ENCODE measurements at regions not wholly inside any gene's neighbourhood (a gene's known extent, or its start where the extent isn't known, plus 50 kb on each side); places are given as distances from the start of the nearest gene placed in this dataset.

GRCh38 chr21:39110431-39110830 is 72.8 kb downstream of the PSMG1 start:
- Histone ChIP-seq H3K27me3 (ENCODE audit: insufficient read depth) (no peaks in the 10 kb centered on the region), H3F3A (replicated peaks; ENCODE audit: low read depth) (no peaks in the 10 kb centered on the region), H2AFZ (no peak overlapping the region), H3K9me2 (ENCODE audit: insufficient read depth) (peaks cover 11% of the 10 kb centered on the region; the same call in 1 of the 2 replicates), H3K79me2 (replicated peaks; ENCODE audit: insufficient read depth) (no peaks in the 10 kb centered on the region), H4K20me1 (replicated peaks; ENCODE audit: insufficient read depth) (no peaks in the 10 kb centered on the region), H3K4me1 (ENCODE audit: insufficient read depth) (no peaks in the 10 kb centered on the region), H3K27ac (ENCODE audit: low read depth) (no peak overlapping the region), H3K4me2 (no peak overlapping the region), H3K36me3 (ENCODE audit: insufficient read depth) (no peaks in the 10 kb centered on the region), H3K4me3 (no peak overlapping the region)
- Mint-ChIP-seq H3K27me3 (ENCODE audit: insufficient read depth, low read depth, poor library complexity) (peaks cover 8% of the 10 kb centered on the region), H3K27ac (no peak overlapping the region), H3K36me3 (ENCODE audit: low read depth) (no peaks in the 10 kb centered on the region), H3K4me3 (no peak overlapping the region), H3K4me1 (no peaks in the 10 kb centered on the region; the same call in 2 of the 3 replicates), H3K9me3 (no peaks in the 10 kb centered on the region)
- TF ChIP-seq EZH2phosphoT487 (IDR thresholded peaks at IDR 0.05; ENCODE audit: unreplicated experiment) (no peak), ZNF114 (CRISPR knock-in tag; IDR thresholded peaks at IDR 0.05) (no peak), JUNB (IDR thresholded peaks at IDR 0.05; ENCODE audit: unreplicated experiment) (no peak), REST (IDR thresholded peaks at IDR 0.05; ENCODE audit: unreplicated experiment) (no peak), CTCF (conservative IDR thresholded peaks at IDR 0.05; ENCODE audit: low read depth in 2 of 2) (no peak), ZNF331 (CRISPR knock-in tag; IDR thresholded peaks at IDR 0.05; ENCODE audit: low read depth) (no peak), ETS1 (IDR thresholded peaks at IDR 0.05) (no peak), EZH2 (IDR thresholded peaks at IDR 0.05; ENCODE audit: low read depth, unreplicated experiment) (no peak), STAT1 (IDR thresholded peaks at IDR 0.05; ENCODE audit: unreplicated experiment) (no peak), NANOG (IDR thresholded peaks at IDR 0.05; ENCODE audit: borderline replicate concordance) (no peak), POLR2AphosphoS5 (IDR thresholded peaks at IDR 0.05; ENCODE audit: low read depth) (no peak), CREB1 (CRISPR knock-in tag; IDR thresholded peaks at IDR 0.05; ENCODE audit: low read depth) (no peak)
- TF ChIP-seq, protein P1, sequence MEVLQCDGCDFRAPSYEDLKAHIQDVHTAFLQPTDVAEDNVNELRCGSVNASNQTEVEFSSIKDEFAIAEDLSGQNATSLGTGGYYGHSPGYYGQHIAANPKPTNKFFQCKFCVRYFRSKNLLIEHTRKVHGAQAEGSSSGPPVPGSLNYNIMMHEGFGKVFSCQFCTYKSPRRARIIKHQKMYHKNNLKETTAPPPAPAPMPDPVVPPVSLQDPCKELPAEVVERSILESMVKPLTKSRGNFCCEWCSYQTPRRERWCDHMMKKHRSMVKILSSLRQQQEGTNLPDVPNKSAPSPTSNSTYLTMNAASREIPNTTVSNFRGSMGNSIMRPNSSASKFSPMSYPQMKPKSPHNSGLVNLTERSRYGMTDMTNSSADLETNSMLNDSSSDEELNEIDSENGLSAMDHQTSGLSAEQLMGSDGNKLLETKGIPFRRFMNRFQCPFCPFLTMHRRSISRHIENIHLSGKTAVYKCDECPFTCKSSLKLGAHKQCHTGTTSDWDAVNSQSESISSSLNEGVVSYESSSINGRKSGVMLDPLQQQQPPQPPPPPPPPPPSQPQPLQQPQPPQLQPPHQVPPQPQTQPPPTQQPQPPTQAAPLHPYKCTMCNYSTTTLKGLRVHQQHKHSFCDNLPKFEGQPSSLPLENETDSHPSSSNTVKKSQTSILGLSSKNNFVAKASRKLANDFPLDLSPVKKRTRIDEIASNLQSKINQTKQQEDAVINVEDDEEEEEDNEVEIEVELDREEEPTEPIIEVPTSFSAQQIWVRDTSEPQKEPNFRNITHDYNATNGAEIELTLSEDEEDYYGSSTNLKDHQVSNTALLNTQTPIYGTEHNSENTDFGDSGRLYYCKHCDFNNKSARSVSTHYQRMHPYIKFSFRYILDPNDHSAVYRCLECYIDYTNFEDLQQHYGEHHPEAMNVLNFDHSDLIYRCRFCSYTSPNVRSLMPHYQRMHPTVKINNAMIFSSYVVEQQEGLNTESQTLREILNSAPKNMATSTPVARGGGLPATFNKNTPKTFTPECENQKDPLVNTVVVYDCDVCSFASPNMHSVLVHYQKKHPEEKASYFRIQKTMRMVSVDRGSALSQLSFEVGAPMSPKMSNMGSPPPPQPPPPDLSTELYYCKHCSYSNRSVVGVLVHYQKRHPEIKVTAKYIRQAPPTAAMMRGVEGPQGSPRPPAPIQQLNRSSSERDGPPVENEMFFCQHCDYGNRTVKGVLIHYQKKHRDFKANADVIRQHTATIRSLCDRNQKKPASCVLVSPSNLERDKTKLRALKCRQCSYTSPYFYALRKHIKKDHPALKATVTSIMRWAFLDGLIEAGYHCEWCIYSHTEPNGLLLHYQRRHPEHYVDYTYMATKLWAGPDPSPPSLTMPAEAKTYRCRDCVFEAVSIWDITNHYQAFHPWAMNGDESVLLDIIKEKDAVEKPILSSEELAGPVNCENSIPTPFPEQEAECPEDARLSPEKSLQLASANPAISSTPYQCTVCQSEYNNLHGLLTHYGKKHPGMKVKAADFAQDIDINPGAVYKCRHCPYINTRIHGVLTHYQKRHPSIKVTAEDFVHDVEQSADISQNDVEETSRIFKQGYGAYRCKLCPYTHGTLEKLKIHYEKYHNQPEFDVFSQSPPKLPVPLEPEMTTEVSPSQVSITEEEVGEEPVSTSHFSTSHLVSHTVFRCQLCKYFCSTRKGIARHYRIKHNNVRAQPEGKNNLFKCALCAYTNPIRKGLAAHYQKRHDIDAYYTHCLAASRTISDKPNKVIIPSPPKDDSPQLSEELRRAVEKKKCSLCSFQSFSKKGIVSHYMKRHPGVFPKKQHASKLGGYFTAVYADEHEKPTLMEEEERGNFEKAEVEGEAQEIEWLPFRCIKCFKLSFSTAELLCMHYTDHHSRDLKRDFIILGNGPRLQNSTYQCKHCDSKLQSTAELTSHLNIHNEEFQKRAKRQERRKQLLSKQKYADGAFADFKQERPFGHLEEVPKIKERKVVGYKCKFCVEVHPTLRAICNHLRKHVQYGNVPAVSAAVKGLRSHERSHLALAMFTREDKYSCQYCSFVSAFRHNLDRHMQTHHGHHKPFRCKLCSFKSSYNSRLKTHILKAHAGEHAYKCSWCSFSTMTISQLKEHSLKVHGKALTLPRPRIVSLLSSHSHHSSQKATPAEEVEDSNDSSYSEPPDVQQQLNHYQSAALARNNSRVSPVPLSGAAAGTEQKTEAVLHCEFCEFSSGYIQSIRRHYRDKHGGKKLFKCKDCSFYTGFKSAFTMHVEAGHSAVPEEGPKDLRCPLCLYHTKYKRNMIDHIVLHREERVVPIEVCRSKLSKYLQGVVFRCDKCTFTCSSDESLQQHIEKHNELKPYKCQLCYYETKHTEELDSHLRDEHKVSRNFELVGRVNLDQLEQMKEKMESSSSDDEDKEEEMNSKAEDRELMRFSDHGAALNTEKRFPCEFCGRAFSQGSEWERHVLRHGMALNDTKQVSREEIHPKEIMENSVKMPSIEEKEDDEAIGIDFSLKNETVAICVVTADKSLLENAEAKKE (CRISPR knock-in tag; IDR thresholded peaks at IDR 0.05): no peak
- no peak for ATAC-seq
- no peak for DNase-seq (ENCODE audit: low spot score)
